Suppressor macrophage treated with lipopolysaccharide for 4 hours (primary cell): ENCODE measurements at regions not wholly inside any gene's neighbourhood (a gene's known extent, or its start where the extent isn't known, plus 50 kb on each side); places are given as distances from the start of the nearest gene placed in this dataset.

Experiments used
- DNase-seq: peaks from one replicate; pipeline ENCODE4 v3.0.0-alpha.2; 2020

GRCh38 chr9:127553793-127554192 is 58.3 kb upstream of the STXBP1 start:
- no peak for DNase-seq

DNA sequence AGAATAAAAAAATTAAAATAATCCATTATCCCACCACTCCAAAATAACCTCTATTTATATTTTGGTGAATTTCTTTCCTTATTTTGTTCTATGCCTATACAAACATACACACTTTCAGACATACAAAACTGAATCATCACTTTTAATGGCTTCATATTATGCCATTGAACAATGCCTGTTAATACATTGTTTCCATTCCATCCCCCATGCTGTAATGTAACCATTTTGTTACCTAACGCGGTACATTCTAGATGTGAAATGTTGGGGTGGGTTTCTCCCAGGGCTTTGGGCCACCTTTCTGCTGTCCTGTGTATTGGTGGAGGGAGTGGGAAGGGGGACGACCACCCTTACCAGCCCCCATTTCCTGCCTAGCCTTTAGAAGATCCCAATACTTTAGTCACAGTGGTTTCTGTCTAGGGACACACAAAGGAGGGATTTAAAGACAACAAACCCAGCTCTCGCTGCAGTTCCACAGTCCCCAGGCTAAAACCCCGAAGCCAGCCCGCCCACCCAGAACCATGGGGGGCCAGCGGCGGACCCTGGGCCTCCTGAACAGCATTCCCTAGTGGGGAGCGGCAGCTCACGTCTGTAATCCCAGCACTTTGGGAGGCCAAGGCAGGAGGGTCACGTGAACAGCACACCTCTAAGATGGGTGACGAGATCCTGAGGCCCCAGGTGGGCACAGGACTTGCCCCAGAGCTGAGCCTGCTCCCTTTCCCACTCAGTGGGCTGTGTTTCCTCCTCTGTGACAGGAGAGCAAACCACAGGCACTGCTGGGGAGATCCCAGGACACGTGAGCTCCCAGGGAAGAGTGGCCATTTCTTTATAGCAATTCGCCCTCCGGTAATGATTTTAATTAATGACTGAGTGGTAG is 56.9 kb upstream of the STXBP1 start:
- no peak for DNase-seq

DNA sequence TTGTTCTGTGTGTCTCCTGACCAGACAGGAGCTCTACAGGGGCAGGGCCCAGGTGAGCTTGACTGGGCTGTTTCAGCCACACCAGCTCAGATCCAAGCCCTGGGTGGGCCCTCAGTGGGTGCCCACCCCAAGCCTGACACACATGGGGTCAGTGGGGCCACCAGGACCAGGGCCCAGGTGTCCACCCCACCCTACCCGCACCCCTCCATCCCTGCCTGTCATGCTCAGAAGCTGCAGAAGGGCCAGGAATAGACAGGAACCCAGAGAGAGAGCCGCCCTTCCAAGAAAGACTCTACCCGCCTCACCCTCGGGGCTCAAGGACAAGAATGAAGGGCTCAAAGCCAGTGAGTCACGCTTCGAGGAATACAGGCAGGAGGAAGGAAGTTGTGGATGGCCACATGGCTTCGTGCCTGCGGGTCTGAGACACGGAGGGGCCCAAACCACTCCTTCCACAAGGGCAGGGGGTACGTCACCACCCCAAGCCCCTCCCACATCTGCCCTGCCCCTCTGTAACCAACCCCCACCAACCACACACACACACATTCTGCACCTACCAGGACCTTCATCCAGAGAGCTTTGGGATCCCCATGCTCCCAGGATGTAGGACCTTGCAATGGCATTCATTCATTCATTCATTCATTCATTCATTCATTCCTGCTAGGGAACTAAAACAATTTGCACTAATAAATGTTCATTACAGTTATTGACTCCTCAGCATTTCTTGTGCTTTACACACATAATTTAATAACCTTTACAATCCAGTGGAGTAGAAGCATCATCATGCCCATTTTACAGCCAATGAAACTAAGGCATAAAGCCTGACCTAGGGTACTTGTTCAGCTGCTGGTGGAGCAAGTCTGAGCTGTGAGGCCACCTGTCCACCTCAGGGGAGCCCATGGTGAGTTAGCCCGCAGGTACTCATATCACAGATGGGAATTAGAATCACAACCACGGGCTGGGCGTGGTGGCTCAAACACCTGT is 55.9 kb upstream of the STXBP1 start:
- peak; percentile 90 for DNase-seq

DNA sequence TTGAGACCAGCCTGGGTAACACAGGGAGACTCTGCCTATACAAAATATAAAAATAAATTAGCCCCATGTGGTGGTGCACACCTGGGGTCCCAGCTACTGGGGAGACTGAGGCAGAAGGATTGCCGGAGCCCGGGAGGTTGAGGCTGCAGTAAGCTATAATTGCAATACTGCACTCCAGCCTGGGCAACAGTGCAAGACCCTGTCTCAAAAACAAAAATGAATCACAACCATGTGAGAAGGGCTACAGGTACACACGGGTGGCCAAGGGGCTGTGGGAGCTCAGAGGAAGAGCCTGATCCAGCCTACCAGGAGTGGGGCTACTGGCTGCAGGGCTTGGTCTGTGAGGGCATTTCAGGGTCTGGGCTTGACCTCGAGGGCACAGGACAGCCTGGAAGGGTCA is 55.2 kb upstream of the STXBP1 start:
- no peak for DNase-seq

DNA sequence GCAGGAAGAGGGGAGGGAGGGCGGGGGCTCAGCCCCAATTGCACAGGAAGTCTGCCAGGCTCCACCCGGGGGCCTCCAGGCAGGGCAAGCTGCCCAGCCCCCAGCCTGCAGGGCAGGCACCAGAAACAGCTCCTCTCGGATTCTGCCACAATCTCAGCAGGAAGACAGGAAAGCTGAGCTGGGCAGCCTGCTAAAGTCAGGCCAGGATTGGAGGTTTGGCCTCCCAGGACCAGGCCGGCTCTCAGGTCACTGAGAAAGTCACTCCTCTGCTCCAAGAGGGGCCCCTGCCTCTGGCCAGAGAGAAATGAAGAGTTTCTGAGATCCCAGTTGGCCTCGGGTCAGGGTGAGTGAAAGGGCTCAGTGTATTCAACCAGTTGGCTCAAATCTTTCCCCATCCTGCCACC is 54.6 kb upstream of the STXBP1 start:
- DNase-seq: no peak

DNA sequence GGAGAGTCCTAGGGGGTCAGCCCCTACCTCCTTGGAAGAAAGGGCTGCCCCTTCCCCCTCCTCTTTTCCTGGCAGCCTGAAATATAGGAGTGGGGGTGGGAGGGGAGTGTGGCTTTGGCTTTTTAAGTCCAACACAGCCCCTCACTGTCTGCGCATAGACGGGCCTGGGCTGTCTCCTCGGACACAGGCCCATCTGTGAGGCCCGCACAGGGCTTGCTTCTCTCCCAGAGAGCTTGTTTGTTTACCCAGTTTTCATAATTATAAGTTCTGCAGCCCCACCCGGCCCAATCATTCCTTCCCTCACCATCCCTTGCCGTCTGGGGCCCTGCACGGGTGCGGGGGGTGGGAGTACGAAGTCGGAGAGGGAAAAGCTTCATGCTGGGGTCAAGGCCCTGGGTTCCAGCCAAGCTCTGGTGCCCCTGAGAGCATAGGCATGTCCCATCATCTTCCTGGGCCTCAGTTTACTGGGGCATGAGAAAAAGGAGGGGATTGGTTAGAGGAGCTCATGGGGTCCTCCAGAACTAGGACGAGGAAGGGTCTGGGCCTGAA is 54.0 kb upstream of the STXBP1 start:
- no peak for DNase-seq

GRCh38 chr9:127558581-127559246 is 53.4 kb upstream of the STXBP1 start:
- no peak for DNase-seq

- DNase-seq: no peak
Observed at GRCh38 chr9:127559247-127559680, 52.8 kb upstream of the STXBP1 start.

DNA sequence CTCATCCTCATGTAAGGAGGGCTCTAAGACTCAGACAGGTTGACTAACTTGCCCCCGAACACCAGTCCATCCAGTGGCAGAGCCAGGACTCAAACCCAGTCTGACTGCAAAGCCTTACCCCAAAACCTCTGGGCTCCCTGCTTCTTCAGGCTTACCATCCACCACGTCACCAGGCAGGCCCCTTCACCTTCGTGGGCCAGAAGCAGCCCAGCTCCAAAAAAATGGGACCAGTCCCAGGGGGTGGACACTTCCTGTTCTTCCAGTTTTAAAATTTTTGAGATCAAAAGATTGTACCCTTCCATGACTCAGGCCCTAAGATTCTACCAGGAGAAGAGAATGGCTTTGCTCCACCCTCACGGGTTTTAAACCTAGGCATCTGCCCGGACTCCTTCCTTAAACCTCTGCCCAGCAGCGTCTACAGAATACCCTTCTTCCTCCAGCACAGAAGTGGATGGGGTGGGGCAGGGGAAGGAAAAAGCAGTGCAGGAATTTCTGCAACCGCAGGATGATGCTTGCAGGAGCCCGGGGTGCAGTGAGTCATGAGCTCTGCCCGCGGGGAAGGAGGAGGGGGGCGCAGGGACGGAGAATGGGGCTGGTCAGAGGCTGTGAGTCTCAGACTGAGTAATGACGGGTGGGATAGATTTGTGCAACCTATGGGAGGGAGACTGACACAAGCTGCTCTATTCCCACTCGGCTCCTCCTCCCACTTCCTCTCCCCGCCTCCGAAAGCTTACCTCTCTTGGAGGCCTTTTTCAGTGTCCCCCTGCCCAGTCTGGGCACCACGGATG is 50.4 kb upstream of the STXBP1 start:
- peak; percentile 98 for DNase-seq
